HCT116 (cell line): ENCODE measurements at regions not wholly inside any gene's neighbourhood (a gene's known extent, or its start where the extent isn't known, plus 50 kb on each side); places are given as distances from the start of the nearest gene placed in this dataset.

Source experiments
- ATAC-seq: fragments of 200-7000 bp; cut with Tn5 transposase; 2 replicates; pipeline ENCODE4 v1.9.1; 2020; ENCODE audit warnings: mild to moderate bottlenecking, moderate library complexity
- BruUV-seq: library from RNA; stranded (reverse); fragments of 400-500 nt; replicated peaks from 2 replicates; lab custom pipeline; 2021; lab: Mats Ljungman, UMichigan
- CTCF ChIA-PET: fragments of 300-600 bp; sonication (Branson Sonifier 250); formaldehyde crosslinking; loops from one replicate; lab custom pipeline; 2021; ENCODE audit warnings: antibody characterized with exemption; lab: Charles Lee
- POLR2A ChIA-PET: fragments of 300-600, 350-600 bp; sonication (Branson Sonifier 250); formaldehyde crosslinking; loops from one replicate; lab custom pipeline; 2021; ENCODE audit warnings: antibody characterized with exemption; lab: Charles Lee
- RAD21 ChIA-PET, 2 experiments: fragments of 300-600 bp; sonication (Branson Sonifier 250); formaldehyde crosslinking; loops; one replicate each; lab custom pipeline; 2023; ENCODE audit warnings: low total read pairs in 2 of 2; ENCODE audit not compliant: uncharacterized antibody in 2 of 2, unreplicated experiment in 2 of 2, low non-redundant PET in 1 of 2; lab: Charles Lee
- DNase-seq: peaks from one replicate; pipeline ENCODE4 v3.0.0-alpha.2; 2010; ENCODE audit warnings: low read depth, low spot score
- H2AFZ ChIP-seq: fragments of 200-600 bp; shearing (Covaris generic), sonication (generic); 2 replicates; pipeline ENCODE4 v1.6.1; 2017; ENCODE audit warnings: low read depth, mixed run types, mixed read lengths, antibody characterized with exemption, low read length; ENCODE audit not compliant: poor library complexity, severe bottlenecking
- H3K27ac ChIP-seq: 2 replicates; pipeline ENCODE4 v1.5.1; 2012; ENCODE audit warnings: low read depth, low read length
- H3K27me3 ChIP-seq: fragments of 200-600 bp; sonication (generic); 2 replicates; pipeline ENCODE4 v1.6.1; 2016; ENCODE audit warnings: mixed run types, low read length, mixed read lengths; ENCODE audit not compliant: insufficient read depth
- H3K36me3 ChIP-seq, 2 experiments: fragments of 200-500 bp in 1 of 2; fragments of 200-600 bp in 1 of 2; sonication (Bioruptor generic) in 1 of 2; sonication (generic) in 1 of 2; 2 replicates each; pipeline versions ENCODE4 v1.5.1 to v1.6.1; 2014 to 2016; ENCODE audit warnings: low read length in 2 of 2, inconsistent platforms in 1 of 2, mixed read lengths in 1 of 2, mixed run types in 1 of 2; ENCODE audit not compliant: insufficient read depth in 2 of 2, control insufficient read depth in 1 of 2
- H3K4me1 ChIP-seq, 2 experiments: fragments of 200-600 bp in 1 of 2; sonication (generic) in 1 of 2; 2 replicates each; pipeline versions ENCODE4 v1.5.1 to v1.6.1; 2012 to 2017; ENCODE audit warnings: low read length in 2 of 2, inconsistent platforms in 1 of 2, mild to moderate bottlenecking in 1 of 2, mixed read lengths in 1 of 2, mixed run types in 1 of 2, moderate library complexity in 1 of 2; ENCODE audit not compliant: insufficient read depth in 2 of 2, control insufficient read depth in 1 of 2
- H3K4me2 ChIP-seq: fragments of 200-600 bp; sonication (generic); 2 replicates; pipeline ENCODE4 v1.6.1; 2017; ENCODE audit warnings: mixed run types, low read length, mixed read lengths
- H3K4me3 ChIP-seq, 2 experiments: fragments of 200-600 bp in 1 of 2; sonication (generic) in 1 of 2; replicated peaks in 1 of 2; 2 replicates each; pipeline ENCODE4 v1.5.1; 2011 to 2016; ENCODE audit warnings: low read length in 2 of 2, control low read depth in 1 of 2, low read depth in 1 of 2, mild to moderate bottlenecking in 1 of 2, mixed read lengths in 1 of 2, mixed run types in 1 of 2
- H3K79me2 ChIP-seq: fragments of 200-600 bp; sonication (generic); 2 replicates; pipeline ENCODE4 v1.6.1; 2017; ENCODE audit warnings: mild to moderate bottlenecking, mixed run types, low read length, moderate library complexity, mixed read lengths; ENCODE audit not compliant: insufficient read depth
- H3K9ac ChIP-seq: fragments of 200-600 bp; sonication (generic); 2 replicates; pipeline ENCODE4 v1.6.1; 2016; ENCODE audit warnings: low read length, mixed read lengths
- H3K9me2 ChIP-seq: fragments of 200-600 bp; sonication (generic), shearing (Covaris generic); 2 replicates; pipeline ENCODE4 v1.6.1; 2017; ENCODE audit warnings: mixed run types, mild to moderate bottlenecking, moderate library complexity; ENCODE audit not compliant: insufficient read depth
- H3K9me3 ChIP-seq, 2 experiments: fragments of 200-500 bp in 1 of 2; fragments of 200-600 bp in 1 of 2; sonication (Bioruptor generic) in 1 of 2; sonication (generic) in 1 of 2; 2 replicates each; pipeline ENCODE4 v1.6.1; 2014 to 2017; ENCODE audit warnings: low read length in 2 of 2, mixed read lengths in 2 of 2, inconsistent platforms in 1 of 2, low read depth in 1 of 2, mild to moderate bottlenecking in 1 of 2, mixed run types in 1 of 2, moderate library complexity in 1 of 2; ENCODE audit not compliant: control insufficient read depth in 1 of 2, insufficient read depth in 1 of 2
- H4K20me1 ChIP-seq: fragments of 200-600 bp; sonication (generic), shearing (Covaris generic); 2 replicates; pipeline ENCODE4 v1.6.1; 2017; ENCODE audit warnings: mixed run types, mild to moderate bottlenecking, moderate library complexity; ENCODE audit not compliant: insufficient read depth
- CEBPB ChIP-seq: IDR thresholded peaks from 2 replicates; pipeline ENCODE4 v1.6.1; 2012; ENCODE audit warnings: low read depth
- CTCF ChIP-seq, 3 experiments: fragments of 200-600 bp in 1 of 3; sonication (generic) in 1 of 3; IDR thresholded peaks in 2 of 3; conservative IDR thresholded peaks in 1 of 3; 2 replicates each; pipeline ENCODE4 v1.5.1; 2012 to 2017; ENCODE audit warnings: low read depth in 2 of 3, low read length in 2 of 3, antibody characterized with exemption in 1 of 3, borderline replicate concordance in 1 of 3, control low read depth in 1 of 3, mild to moderate bottlenecking in 1 of 3, mixed read lengths in 1 of 3, mixed run types in 1 of 3, moderate library complexity in 1 of 3; ENCODE audit not compliant: insufficient read depth in 1 of 3
- ELF1 ChIP-seq: IDR thresholded peaks from 2 replicates; pipeline ENCODE4 v1.6.1; 2012; ENCODE audit warnings: low read depth, borderline replicate concordance
- FOSL1 ChIP-seq: IDR thresholded peaks from 2 replicates; pipeline ENCODE4 v1.6.1; 2012; ENCODE audit warnings: low read depth
- MAX ChIP-seq: IDR thresholded peaks from 2 replicates; pipeline ENCODE4 v1.6.1; 2012
- POLR2A ChIP-seq: IDR thresholded peaks from 2 replicates; pipeline ENCODE4 v1.7.0; 2011; ENCODE audit warnings: borderline replicate concordance; ENCODE audit not compliant: insufficient read depth, insufficient read length; ENCODE audit errors: extremely low read depth
- RAD21 ChIP-seq: IDR thresholded peaks from 2 replicates; pipeline ENCODE4 v1.6.1; 2012; ENCODE audit warnings: low read depth, mild to moderate bottlenecking
- REST ChIP-seq: IDR thresholded peaks from 2 replicates; pipeline ENCODE4 v1.6.1; 2012; ENCODE audit warnings: low read depth
- SIN3A ChIP-seq: IDR thresholded peaks from 2 replicates; pipeline ENCODE4 v1.6.1; 2012; ENCODE audit warnings: low read depth
- SRF ChIP-seq: IDR thresholded peaks from 2 replicates; pipeline ENCODE4 v1.6.1; 2012; ENCODE audit warnings: low read depth
- YY1 ChIP-seq: IDR thresholded peaks from 2 replicates; pipeline ENCODE4 v1.6.1; 2011; ENCODE audit warnings: low read length, low read depth, moderate library complexity, mild to moderate bottlenecking; ENCODE audit not compliant: insufficient replicate concordance; ENCODE audit errors: extremely low read depth
- ZFX ChIP-seq: fragments of 450-650 bp; IDR thresholded peaks from 2 replicates; pipeline ENCODE4 v1.6.1; 2017
- intact Hi-C: fragments of 100-400 bp; cut with micrococcal nuclease; formaldehyde crosslinking; loops from 2 replicates; pipeline ENCODE4 v1.10.0; 2022

GRCh38 chr21:38726482-38726881 lies 79.2 kb upstream of the ETS2 start:
- H3K79me2 ChIP-seq: no peaks in the 10 kb centered on the region
- ChIA-PET CTCF (no interaction called here), POLR2A (no interaction called here), RAD21 (no interaction called here)
- no TSS peak for BruUV-seq
- DNase-seq: no peak
- no peak for ATAC-seq
- no peaks in the 10 kb centered on the region; the same call in 1 of the 2 replicates for H4K20me1 ChIP-seq
- H3K9me3 ChIP-seq: peaks cover 11 to 12% of the 10 kb centered on the region in 2 experiments; a peak in 3 of 4 replicates
- H3K9me2 ChIP-seq: no peaks in the 10 kb centered on the region
- TF ChIP-seq POLR2A (no peak), RAD21 (no peak), YY1 (no peak), REST (no peak), MAX (no peak), ZFX (no peak), CTCF (IDR thresholded peaks at IDR 0.05 in 2 of 3, conservative IDR thresholded peaks at IDR 0.05 in 1 of 3; ENCODE audit: borderline replicate concordance in 1 of 3, insufficient read depth in 1 of 3, low read depth in 2 of 3, low read length in 2 of 3) (no peak), CEBPB (no peak), ELF1 (no peak), SRF (no peak), SIN3A (no peak), FOSL1 (no peak)
- no peak overlapping the region for H3K9ac ChIP-seq
- H3K4me2 ChIP-seq: no peak overlapping the region
- H3K27ac ChIP-seq: no peak overlapping the region
- H3K4me3 ChIP-seq: no peak overlapping the region
- H2AFZ ChIP-seq: no peak overlapping the region
- no peaks in the 10 kb centered on the region for H3K4me1 ChIP-seq
- H3K36me3 ChIP-seq: no peaks in the 10 kb centered on the region
- H3K27me3 ChIP-seq: no peaks in the 10 kb centered on the region
- intact Hi-C loops: no loop called here
